Globus pallidus (tissue), 1 donor: ENCODE measurements at regions not wholly inside any gene's neighbourhood (a gene's known extent, or its start where the extent isn't known, plus 50 kb on each side); places are given as distances from the start of the nearest gene placed in this dataset.
"Not testable (repeated sequence)": the region's sequence is repeated elsewhere in the genome, so short reads cannot be mapped to it uniquely, and the experiment has no call there.

Source experiments
- DNase-seq: peaks from one replicate; pipeline ENCODE4 v3.0.0-alpha.2; 2015; ENCODE audit warnings: low spot score

DNA sequence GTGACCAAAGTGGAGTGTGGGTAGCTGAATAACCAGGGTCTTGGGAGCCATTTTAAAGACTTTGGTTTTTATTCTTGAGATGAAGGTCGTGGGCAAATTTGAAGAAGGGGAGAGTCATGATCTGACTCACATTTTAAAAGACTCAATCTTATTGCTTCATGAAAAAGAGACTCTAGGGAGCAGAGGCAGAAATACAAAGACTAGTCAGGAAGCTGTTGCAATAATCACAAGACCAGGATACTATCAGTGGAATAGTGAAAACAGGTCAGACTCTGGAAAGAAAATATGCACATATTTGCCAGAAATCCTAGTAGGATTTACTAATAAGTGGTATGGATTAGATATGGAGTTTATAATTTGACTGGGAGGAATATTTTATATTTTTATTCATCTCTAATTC lies 448.4 kb downstream of the RAPGEF2 start:
- DNase-seq = no peak

DNA sequence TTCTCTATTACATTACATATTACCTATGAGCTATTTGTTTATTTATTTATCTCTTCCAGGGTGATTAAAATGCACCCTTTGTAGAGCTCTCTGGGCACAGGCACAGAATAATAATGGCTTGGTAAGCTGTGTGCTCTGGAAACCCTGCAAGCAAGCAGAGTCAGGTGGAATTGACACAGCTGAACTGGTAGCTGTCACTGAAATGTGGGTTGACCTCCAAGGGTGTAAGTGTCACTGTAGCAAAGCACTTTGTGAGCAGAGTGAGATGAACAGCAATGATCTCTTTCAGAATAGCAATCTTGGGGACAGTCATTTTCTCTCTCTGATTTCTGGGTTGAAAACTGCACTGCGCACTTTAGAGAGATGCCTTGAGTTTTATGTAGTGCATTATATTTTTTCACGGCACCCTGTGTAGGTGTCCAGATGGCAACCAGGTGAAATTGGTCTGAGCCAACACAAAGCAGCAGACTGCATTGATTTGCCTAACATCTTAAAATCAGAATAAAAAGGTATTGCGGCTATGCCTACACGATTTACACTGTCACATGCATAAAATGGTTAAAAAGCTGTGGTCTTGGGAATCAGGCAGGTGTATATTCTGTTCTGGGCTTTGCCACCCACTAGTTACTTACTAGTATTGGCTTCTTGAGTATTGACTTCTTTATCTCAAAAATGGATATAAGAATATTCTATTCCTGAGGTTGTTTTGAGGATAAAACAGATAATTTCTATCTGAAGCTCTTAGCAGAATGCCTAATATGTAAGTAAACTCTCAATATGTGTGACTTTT lies 450.3 kb downstream of the RAPGEF2 start:
- DNase-seq = no peak

DNA sequence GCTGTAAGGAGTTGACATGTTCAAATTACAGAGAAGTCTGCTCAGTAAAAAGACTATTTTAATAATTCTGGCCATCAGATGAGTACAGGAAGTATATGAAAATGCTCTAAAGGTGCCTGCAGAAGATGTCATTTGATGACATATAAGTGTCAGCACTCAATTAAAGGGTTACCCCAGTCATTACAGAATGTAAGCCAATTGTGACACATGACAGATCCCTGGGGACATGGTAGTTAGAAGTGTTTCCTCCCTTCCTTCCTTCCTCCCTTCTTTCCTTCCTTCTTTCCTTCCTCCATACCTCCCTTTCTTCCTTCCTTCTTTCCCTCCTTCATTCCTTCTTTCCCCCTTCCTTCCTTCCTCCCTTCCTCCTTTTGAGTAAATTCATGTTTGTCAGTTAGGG lies 453.0 kb downstream of the RAPGEF2 start:
- DNase-seq = no peak

- DNase-seq = no peak
Measured at GRCh38 chr4:159562366-159562765, 459.5 kb downstream of the RAPGEF2 start.

- DNase-seq = no peak
Measured at GRCh38 chr4:159563257-159563656, 460.4 kb downstream of the RAPGEF2 start.

GRCh38 chr4:159564615-159565014 lies 461.7 kb downstream of the RAPGEF2 start:
- DNase-seq = no peak

- DNase-seq = no peak
Measured at GRCh38 chr4:159566786-159567185, 463.9 kb downstream of the RAPGEF2 start.

GRCh38 chr4:159577241-159577640 lies 474.4 kb downstream of the RAPGEF2 start:
- DNase-seq = no peak

- no peak for DNase-seq
Measured at GRCh38 chr4:159582685-159583084, 479.8 kb downstream of the RAPGEF2 start.

- no peak for DNase-seq
Measured at GRCh38 chr4:159592898-159593556, 490.1 kb downstream of the RAPGEF2 start.

DNA sequence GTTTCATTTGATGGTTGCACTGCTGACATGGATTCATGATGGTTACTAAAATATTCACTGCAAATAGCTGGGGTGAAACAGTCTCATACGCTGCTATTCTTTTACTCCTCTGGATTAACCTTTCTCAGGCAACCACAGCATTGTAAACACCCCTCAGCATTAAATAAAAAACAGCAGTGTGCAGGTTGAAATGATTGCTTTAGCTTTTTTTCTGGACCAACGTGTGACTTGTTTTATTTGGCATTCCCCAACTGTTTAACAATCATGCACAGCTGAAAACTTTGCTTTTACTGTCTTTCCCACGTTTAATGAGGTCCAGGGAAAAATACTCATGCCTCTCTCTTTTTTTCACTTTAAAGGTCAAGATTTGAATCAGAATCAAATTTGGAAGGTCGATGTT lies 490.8 kb downstream of the RAPGEF2 start:
- DNase-seq = no peak

DNA sequence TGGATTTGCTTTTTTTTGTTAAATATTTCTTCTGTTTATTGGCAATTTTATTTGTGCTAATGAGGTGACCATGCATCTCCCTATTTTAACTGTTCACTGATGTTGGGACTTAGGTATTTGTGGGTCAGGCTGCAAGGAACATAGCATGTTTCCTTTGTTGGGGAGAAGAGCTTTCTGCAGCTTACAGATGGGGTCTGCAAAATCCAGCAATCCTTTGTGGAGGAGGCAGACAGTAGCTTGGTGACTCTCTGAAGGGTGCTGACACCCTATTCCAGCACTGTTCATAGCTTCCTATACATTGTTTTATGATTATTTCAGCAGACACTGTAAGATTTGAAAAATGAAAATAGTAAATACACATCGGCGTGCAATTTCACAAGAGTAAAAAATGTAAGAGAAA lies 491.7 kb downstream of the RAPGEF2 start:
- DNase-seq = no peak

DNA sequence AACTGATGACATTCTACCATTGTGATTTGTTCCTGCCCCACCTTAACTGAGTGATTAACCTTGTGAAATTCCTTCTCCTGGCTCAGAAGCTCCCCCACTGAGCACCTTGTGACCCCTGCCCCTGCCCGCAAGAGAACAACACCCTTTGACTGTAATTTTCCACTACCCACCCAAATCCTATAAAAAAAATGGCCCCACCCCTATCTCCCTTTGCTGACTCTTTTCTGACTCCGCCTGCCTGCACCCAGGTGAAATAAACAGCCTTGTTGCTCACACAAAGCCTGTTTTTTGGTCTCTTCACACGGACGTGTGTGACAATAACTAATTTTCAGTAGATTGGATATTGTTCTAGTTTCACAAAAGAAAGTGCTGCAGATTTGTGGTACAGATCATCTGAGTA lies 492.2 kb downstream of the RAPGEF2 start:
- not testable (repeated sequence) for DNase-seq

GRCh38 chr4:159598602-159599001 lies 495.7 kb downstream of the RAPGEF2 start:
- no peak for DNase-seq

DNA sequence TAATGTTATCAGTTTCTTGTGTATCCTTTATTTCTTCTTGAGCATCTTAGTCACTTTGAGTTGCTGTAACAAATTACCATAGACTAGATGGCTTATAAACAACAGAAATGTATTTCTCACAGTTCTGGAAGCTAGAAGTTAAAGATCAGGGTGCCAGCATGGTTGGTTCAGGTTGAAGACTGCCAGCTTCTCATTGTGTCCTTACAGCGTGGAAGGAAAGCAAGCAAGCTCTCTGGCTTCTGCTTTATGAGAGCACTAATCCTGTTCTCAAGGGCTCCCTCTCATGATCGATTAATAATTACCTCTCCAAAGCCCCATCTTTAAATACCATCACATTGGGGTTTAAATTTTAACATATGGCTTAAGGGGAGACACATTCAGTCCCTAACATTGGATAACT lies 497.2 kb downstream of the RAPGEF2 start:
- no peak for DNase-seq

GRCh38 chr4:159604781-159605180 lies 501.9 kb downstream of the RAPGEF2 start:
- DNase-seq = no peak

- DNase-seq = no peak
Measured at GRCh38 chr4:159606835-159607234, 504.0 kb downstream of the RAPGEF2 start.

DNA sequence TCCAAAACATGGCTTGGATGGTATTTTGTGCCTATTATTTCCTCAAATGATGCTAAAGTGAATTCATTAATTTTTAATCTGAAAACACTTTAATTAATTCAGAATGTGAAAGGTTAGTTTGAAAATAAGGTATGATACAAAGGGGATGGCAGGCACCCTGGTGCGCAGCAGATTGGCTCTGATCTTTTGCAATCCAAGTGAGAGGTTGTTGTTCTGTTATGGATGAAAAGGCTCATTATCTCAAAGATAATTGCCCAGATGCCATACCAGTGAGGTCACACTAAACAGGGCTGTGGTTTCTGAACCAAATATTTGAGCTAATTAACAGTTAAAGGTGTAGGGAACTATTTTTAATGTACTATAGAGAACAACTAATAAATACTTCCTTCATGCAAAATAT lies 504.9 kb downstream of the RAPGEF2 start:
- peak; percentile 5 for DNase-seq

DNA sequence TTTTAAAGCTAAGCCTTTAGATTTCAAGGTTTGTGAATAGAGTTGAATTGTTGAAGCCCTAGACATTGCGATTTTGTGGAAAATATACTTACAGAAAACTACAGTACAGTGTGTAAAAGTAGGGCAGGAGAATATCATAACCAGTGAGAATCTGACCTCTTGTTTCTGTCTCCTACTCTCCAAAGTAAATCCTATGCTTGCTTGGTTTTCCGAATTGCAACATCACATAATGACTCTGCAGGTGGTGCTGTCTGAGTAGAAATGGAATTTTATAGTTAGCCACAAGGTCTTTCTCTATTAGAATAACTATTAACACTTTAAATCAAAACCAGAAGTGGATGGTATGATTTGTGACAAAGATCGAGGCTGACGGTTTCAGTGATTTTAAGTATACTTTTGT lies 505.6 kb downstream of the RAPGEF2 start:
- no peak for DNase-seq

DNA sequence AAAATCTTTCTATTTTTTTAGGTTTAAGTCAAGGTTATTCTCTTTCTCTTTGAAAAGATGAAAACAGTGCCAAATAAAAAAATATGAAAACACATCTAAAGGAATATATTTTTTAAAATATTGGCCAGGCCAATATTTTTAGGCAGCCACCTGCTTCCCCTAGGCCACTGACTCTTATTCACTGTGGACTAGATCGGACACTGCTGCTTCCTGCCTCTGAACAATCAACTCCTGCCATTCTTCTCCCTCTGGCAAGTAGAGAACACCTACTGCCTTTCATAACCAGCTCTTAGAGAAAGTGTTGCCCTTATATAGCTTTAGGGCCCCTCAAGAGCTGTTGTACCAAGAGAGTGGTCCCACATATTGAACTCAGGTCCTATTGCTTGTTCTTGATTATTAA lies 529.2 kb downstream of the RAPGEF2 start:
- no peak for DNase-seq

DNA sequence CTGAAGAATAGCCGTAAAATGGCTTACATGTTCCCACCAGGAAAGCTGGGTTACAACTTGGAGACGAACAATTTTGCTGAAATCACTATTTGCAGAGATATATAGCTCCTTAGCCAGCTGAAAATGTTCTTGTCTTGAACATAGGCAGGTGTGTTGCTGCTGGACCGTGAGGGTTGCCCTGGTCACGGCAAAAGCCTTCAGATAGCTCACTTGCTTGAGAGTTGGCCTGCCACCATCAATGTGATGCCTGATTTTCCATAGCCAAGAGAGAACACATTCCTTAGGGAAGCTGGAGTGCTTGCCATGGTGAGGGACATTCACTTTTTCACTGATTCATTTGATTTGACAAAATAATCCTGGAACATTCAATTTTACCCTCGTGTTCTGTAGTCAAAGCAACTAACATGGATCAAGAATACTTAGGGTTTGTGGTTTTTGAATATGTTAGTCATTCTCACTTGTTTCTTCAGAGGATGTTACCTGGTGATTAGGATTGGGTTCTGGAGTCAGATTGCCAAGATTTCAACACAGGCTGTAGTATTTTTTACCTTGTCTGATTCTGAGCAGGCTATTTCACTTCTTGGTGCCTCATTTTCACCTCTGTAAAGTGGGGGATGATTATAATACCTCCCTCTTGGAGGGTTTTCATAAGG lies 536.9 kb downstream of the RAPGEF2 start:
- DNase-seq = peak; percentile 37

DNA sequence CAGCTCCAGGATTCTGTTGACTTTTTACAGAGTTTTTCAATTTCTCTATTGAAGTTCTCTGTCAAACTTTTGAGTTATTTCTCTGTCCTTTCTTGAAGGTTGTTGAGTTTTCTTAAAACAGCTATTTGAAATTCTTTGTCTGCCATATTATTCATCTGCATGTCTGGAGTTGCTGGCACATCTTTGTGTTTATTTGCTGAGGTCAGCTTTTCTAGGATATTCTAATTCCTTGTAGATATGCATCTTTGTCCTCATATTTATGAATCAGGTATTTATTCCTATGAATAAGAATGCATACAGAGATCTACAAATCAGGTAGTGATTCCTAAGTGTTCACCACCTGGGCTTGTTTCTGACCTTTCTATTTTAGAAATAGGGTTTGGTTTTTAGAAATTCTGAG lies 546.4 kb downstream of the RAPGEF2 start:
- no peak for DNase-seq

GRCh38 chr4:159652871-159653270 lies 550.0 kb downstream of the RAPGEF2 start:
- DNase-seq = no peak
